ENCODE measurements at regions not wholly inside any gene's neighbourhood (a gene's known extent, or its start where the extent isn't known, plus 50 kb on each side); places are given as distances from the start of the nearest gene placed in this dataset.
A peak's percentile ranks its signal among the peaks of the same experiment; 100 is the strongest.
"Not testable (repeated sequence)": the region's sequence is repeated elsewhere in the genome, so short reads cannot be mapped to it uniquely, and the experiment has no call there.

- no peaks in the 10 kb centered on the region for H3K36me3 Mint-ChIP-seq
- ATAC-seq (no peak), DNase-seq (ENCODE audit: low spot score in 2 of 2) (no peak)
- no peaks in the 10 kb centered on the region for H3K9me3 Mint-ChIP-seq
- no peak overlapping the region for H3K27ac Mint-ChIP-seq
Measured at GRCh38 chr17:83013779-83014117, 65.7 kb upstream of the METRNL start.

- no peaks in the 10 kb centered on the region for H3K36me3 Mint-ChIP-seq
- DNase-seq (ENCODE audit: low spot score in 2 of 2), result no peak
Measured at GRCh38 chr17:83014297-83014696, 65.1 kb upstream of the METRNL start.

GRCh38 chr17:83014940-83015910 lies 64.2 kb upstream of the METRNL start:
- ATAC-seq, result no peak
- DNase-seq (ENCODE audit: low spot score in 2 of 2), result no peak
- Mint-ChIP-seq H3K27ac (no peak overlapping the region), H3K36me3 (no peaks in the 10 kb centered on the region), H3K9me3 (no peaks in the 10 kb centered on the region)

More at GRCh38 chr17:83014297-83014696, 65.1 kb upstream of the METRNL start:
- Mint-ChIP-seq H3K27ac (no peak overlapping the region), H3K9me3 (no peaks in the 10 kb centered on the region)
- no peak for ATAC-seq

GRCh38 chr17:83018658-83019193 lies 60.7 kb upstream of the METRNL start:
- DNase-seq (ENCODE audit: low spot score in 2 of 2), result no peak
- no peak overlapping the region for H3K27ac Mint-ChIP-seq
- no peak for ATAC-seq
- no peaks in the 10 kb centered on the region for H3K9me3 Mint-ChIP-seq
- no peaks in the 10 kb centered on the region for H3K36me3 Mint-ChIP-seq

- Mint-ChIP-seq H3K27ac (no peak overlapping the region), H3K9me3 (no peaks in the 10 kb centered on the region), H3K36me3 (no peaks in the 10 kb centered on the region)
- no peak for ATAC-seq
- no peak for DNase-seq (ENCODE audit: low spot score in 2 of 2)
Measured at GRCh38 chr17:83019376-83019775, 60.0 kb upstream of the METRNL start.

- Mint-ChIP-seq H3K27ac (no peak overlapping the region), H3K9me3 (no peaks in the 10 kb centered on the region), H3K36me3 (no peaks in the 10 kb centered on the region)
- DNase-seq (ENCODE audit: low spot score in 2 of 2), result no peak
- peak; percentile 53 to 69 for ATAC-seq
Measured at GRCh38 chr17:83024218-83024971, 55.0 kb upstream of the METRNL start.

- no peak overlapping the region for H3K27ac Mint-ChIP-seq
- no peak for ATAC-seq
Measured at GRCh38 chr17:83025636-83026280, 53.7 kb upstream of the METRNL start.

GRCh38 chr17:83026311-83026811 lies 53.0 kb upstream of the METRNL start:
- Mint-ChIP-seq H3K27ac (no peak overlapping the region), H3K36me3 (no peaks in the 10 kb centered on the region), H3K9me3 (no peaks in the 10 kb centered on the region)
- ATAC-seq (no peak), DNase-seq (ENCODE audit: low spot score in 2 of 2) (no peak)

More at GRCh38 chr17:83025636-83026280, 53.7 kb upstream of the METRNL start:
- H3K36me3 Mint-ChIP-seq, result no peaks in the 10 kb centered on the region
- H3K9me3 Mint-ChIP-seq, result no peaks in the 10 kb centered on the region
- no peak for DNase-seq (ENCODE audit: low spot score in 2 of 2)

GRCh38 chr17:83026921-83027320 lies 52.5 kb upstream of the METRNL start:
- H3K36me3 Mint-ChIP-seq; ATAC-seq; H3K9me3 Mint-ChIP-seq; DNase-seq (ENCODE audit: low spot score in 2 of 2); H3K27ac Mint-ChIP-seq: not testable (repeated sequence)

GRCh38 chr17:83028851-83029250 lies 50.6 kb upstream of the METRNL start:
- ATAC-seq, result no peak
- Mint-ChIP-seq H3K27ac (no peak overlapping the region), H3K9me3 (no peaks in the 10 kb centered on the region), H3K36me3 (no peaks in the 10 kb centered on the region)
- DNase-seq (ENCODE audit: low spot score in 2 of 2), result no peak

GRCh38 chr17:83029571-83029970 lies 49.8 kb upstream of the METRNL start:
- ATAC-seq, result no peak
- Mint-ChIP-seq H3K27ac (no peak overlapping the region), H3K36me3 (peaks cover 4 to 6% of the 10 kb centered on the region in 2 donors), H3K9me3 (no peaks in the 10 kb centered on the region)
- DNase-seq (ENCODE audit: low spot score in 2 of 2), result no peak
